Epithelial cell of esophagus (primary cell): ENCODE measurements at regions not wholly inside any gene's neighbourhood (a gene's known extent, or its start where the extent isn't known, plus 50 kb on each side); places are given as distances from the start of the nearest gene placed in this dataset.

Experiments used
- DNase-seq: peaks from one replicate; pipeline ENCODE4 v3.0.0; 2010; ENCODE audit warnings: low read depth
- H3K4me3 ChIP-seq: 2 replicates; pipeline ENCODE4 v1.5.1; 2011; ENCODE audit warnings: mild to moderate bottlenecking, low read length, control low read depth
- TF ChIP-seq, protein P1 (sequence below): IDR thresholded peaks from 2 replicates; pipeline ENCODE4 v1.5.1; 2011; ENCODE audit warnings: low read depth, mild to moderate bottlenecking, low read length, control low read depth, inconsistent platforms; ENCODE audit not compliant: insufficient read depth; ENCODE audit errors: missing control alignments

DNA sequence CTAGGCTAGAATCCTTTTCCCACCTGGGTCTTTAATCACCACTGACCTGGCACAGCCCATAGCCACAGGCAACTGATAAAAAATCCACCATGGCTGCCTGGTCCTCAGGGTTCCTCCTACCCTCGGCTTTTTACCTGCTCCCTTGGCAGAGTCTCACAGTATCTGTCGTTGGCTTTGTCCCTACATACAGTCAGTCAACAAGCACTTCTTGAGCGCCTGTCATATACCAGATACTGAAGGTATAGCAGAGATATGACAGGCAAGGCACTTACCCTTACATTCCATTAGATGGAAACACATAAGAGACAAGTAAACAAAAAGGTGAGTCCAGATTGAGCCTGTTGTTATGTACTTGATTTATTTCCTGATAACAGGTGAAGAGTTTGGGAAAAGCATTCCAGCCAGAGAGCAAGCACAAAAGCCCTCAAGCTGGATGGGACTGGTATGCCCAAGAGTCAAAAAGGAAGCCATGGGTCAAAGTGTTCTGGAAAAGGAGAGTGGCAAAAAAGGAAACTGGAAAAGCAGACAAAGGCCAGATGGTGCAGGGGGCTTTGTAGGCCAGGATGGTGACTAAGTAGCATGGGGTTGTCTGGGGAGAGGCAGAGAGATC, 247.0 kb downstream of the CHD9NB start:
- DNase-seq: no peak
- H3K4me3 ChIP-seq: no peak overlapping the region
- TF ChIP-seq, protein P1, sequence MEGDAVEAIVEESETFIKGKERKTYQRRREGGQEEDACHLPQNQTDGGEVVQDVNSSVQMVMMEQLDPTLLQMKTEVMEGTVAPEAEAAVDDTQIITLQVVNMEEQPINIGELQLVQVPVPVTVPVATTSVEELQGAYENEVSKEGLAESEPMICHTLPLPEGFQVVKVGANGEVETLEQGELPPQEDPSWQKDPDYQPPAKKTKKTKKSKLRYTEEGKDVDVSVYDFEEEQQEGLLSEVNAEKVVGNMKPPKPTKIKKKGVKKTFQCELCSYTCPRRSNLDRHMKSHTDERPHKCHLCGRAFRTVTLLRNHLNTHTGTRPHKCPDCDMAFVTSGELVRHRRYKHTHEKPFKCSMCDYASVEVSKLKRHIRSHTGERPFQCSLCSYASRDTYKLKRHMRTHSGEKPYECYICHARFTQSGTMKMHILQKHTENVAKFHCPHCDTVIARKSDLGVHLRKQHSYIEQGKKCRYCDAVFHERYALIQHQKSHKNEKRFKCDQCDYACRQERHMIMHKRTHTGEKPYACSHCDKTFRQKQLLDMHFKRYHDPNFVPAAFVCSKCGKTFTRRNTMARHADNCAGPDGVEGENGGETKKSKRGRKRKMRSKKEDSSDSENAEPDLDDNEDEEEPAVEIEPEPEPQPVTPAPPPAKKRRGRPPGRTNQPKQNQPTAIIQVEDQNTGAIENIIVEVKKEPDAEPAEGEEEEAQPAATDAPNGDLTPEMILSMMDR: no peak

DNA sequence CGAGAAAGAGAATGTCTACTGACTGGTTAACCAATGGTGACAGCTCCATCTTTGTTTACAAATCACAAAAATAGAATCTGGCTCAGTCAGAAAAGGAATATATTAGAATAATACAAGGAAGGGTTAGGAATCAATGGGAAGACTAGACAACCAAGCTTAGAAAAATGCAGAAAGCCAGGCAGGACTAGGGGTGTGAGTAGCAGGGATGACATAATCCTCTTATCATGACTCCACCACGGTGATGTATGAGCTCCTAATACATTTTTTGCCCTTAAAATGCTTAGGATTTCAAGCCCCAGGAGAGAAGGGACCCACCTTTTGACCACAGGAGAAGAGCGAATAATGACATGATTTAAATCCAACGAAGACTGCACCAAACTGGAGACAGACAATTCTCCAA, 252.3 kb downstream of the CHD9NB start:
- no peak for DNase-seq
- TF ChIP-seq, protein P1: no peak

DNA sequence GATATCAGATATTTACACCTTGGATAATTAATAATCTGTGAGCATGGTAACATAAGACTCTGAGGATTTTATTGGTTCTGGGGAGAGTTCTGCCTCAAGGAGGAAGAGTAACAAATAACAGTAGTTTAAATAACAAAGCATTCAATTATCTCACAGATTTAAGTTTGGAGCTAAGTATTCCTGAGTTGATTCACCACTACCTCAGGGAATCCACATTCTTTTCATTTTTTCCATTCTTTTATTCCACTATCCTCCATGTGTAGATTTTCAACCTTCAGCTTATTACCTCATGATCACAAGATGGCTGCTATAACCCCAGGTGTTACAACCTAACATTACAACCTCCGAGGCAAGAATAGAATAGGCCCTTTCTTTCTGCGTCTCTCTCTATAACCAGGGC, 252.2 kb upstream of the TOX3 start:
- no peak for DNase-seq
- TF ChIP-seq, protein P1: no peak
- no peak overlapping the region for H3K4me3 ChIP-seq

More for the DNA sequence above, 252.3 kb downstream of the CHD9NB start:
- no peak overlapping the region for H3K4me3 ChIP-seq

DNA sequence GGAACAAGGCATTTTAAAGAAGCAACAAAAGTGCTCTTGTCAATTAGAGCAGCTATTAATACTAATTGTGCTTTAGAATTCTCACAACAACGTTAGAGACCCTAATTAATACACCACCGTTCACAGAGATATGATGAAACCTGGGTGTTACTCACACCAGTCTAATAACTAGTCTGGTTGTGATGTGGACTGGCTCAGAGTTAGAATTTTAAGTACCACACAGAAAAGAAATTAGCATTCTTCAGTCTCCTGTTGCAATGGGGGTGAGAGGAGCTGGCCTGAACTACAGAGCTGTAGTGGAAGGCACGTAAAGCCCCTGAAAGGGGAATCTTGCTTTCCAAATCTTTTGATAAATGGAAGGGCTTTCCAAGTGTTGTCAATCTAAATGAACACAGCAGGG, 240.8 kb upstream of the TOX3 start:
- no peak for DNase-seq
- TF ChIP-seq, protein P1: no peak
- no peak overlapping the region for H3K4me3 ChIP-seq

DNA sequence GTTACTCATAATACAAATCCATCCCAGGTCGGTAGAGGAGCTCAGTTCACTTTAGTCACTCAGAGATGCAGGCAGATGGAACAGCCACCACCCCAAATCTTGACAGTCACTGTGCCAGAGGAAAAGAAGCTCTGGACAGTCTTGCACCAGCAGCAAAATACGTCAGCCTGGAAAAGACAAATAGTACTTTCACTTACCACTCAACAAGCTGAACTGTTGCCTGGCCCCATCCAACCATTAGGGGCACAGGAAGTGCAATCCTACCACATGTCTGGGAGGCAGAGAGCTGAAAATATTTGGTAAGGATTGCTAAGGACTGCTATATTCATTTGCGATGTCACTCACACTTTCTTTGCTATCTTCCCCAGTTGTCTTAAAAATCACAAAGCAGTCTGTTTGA, 239.1 kb upstream of the TOX3 start:
- no peak for DNase-seq
- TF ChIP-seq, protein P1: no peak

DNA sequence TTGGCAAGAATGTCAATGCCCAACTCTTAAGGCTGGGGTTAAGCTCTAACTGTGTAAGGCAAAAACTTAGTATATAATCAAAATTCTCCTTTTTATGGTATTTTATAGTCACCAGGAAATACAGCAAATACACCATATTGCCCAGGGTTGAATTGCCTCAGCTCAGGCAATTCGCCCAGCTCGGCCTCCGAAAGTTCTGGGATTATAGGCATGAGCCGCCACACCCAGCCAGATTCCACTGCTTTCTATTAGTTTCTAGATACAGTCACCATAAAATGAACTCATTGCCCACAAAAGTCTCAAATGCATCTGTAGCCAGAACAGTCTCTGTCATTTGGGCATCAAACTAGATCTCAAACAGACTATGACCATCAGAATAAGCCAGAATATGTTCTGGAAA, 238.7 kb upstream of the TOX3 start:
- TF ChIP-seq, protein P1: no peak
- no peak for DNase-seq
- no peak overlapping the region for H3K4me3 ChIP-seq

More for the DNA sequence above, 239.1 kb upstream of the TOX3 start:
- no peak overlapping the region for H3K4me3 ChIP-seq

DNA sequence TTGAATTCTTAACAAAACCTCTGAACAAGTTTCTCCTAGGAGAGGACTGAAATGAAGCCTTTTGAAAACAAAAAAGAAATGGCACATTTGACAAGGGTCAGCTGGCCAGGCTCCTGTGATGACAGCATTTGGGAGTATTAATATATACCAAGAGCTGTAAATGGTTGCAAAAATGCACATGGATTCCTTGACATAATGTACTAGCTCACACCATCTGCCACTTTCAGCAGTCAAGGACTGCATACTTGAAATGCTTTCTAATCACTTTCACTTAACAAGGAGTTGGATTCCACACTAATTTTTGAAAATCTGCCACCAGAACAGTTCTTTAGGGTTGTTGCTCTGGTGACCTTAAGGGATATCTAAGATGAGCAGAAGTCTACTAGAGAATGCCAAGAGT, 236.7 kb upstream of the TOX3 start:
- no peak for DNase-seq
- no peak overlapping the region for H3K4me3 ChIP-seq
- TF ChIP-seq, protein P1: no peak
